Effector memory CD4-positive, alpha-beta T cell (primary cell): ENCODE measurements at regions not wholly inside any gene's neighbourhood (a gene's known extent, or its start where the extent isn't known, plus 50 kb on each side); places are given as distances from the start of the nearest gene placed in this dataset.

ENCODE experiments used
- DNase-seq, 3 donors: peaks; one replicate each; pipeline ENCODE4 v3.0.0-alpha.2; 2020
- H3K27ac ChIP-seq: 2 replicates; pipeline ENCODE4 v1.7.0; 2013; ENCODE audit warnings: mild to moderate bottlenecking, low read length, moderate library complexity; ENCODE audit not compliant: insufficient read depth, poor library complexity, severe bottlenecking
- H3K27me3 ChIP-seq: replicated peaks from 2 replicates; pipeline ENCODE4 v1.7.0; 2013; ENCODE audit warnings: mild to moderate bottlenecking, low read length; ENCODE audit not compliant: insufficient read depth, control insufficient read depth, poor library complexity, severe bottlenecking
- H3K36me3 ChIP-seq: 2 replicates; pipeline ENCODE4 v1.7.0; 2013; ENCODE audit warnings: mild to moderate bottlenecking, low read length, moderate library complexity; ENCODE audit not compliant: control insufficient read depth, insufficient read depth
- H3K4me1 ChIP-seq: 2 replicates; pipeline ENCODE4 v1.7.0; 2013; ENCODE audit warnings: low read length, mild to moderate bottlenecking; ENCODE audit not compliant: control insufficient read depth, insufficient read depth, poor library complexity, severe bottlenecking
- H3K4me3 ChIP-seq: 2 replicates; pipeline ENCODE4 v1.7.0; 2013; ENCODE audit warnings: low read length, low read depth, mild to moderate bottlenecking; ENCODE audit not compliant: insufficient read depth, poor library complexity, severe bottlenecking
- H3K9me3 ChIP-seq: 2 replicates; pipeline ENCODE4 v1.7.0; 2013; ENCODE audit warnings: mild to moderate bottlenecking, low read length, moderate library complexity; ENCODE audit not compliant: control insufficient read depth

- H3K4me3 ChIP-seq = no peak overlapping the region
- H3K27me3 ChIP-seq = peaks cover 17% of the 10 kb centered on the region
- peaks cover 20% of the 10 kb centered on the region for H3K4me1 ChIP-seq
- no peaks in the 10 kb centered on the region for H3K36me3 ChIP-seq
- H3K27ac ChIP-seq = no peak overlapping the region
- no peak for DNase-seq
- H3K9me3 ChIP-seq = no peaks in the 10 kb centered on the region
Measured at GRCh38 chr1:9179463-9180110, 50.7 kb upstream of the GPR157 start.

GRCh38 chr1:9180111-9180819 is 51.4 kb upstream of the GPR157 start:
- no peak for DNase-seq
- H3K27me3 ChIP-seq = peaks cover 17% of the 10 kb centered on the region
- no peak overlapping the region for H3K4me3 ChIP-seq
- H3K4me1 ChIP-seq = peaks cover 20% of the 10 kb centered on the region
- no peaks in the 10 kb centered on the region for H3K9me3 ChIP-seq
- H3K36me3 ChIP-seq = no peaks in the 10 kb centered on the region
- no peak overlapping the region for H3K27ac ChIP-seq

- Histone ChIP-seq H3K27me3 (peaks cover 17% of the 10 kb centered on the region), H3K27ac (no peak overlapping the region), H3K4me3 (peak overlapping the region; percentile 37)
Measured at GRCh38 chr1:9181176-9181906, 52.4 kb upstream of the GPR157 start.

GRCh38 chr1:9181990-9182783 is 52.4 kb upstream of the H6PD start:
- DNase-seq = no peak
- H3K27ac ChIP-seq = no peak overlapping the region

More at GRCh38 chr1:9181176-9181906, 52.4 kb upstream of the GPR157 start:
- Histone ChIP-seq H3K36me3 (no peaks in the 10 kb centered on the region), H3K9me3 (no peaks in the 10 kb centered on the region), H3K4me1 (peaks cover 20% of the 10 kb centered on the region)
- DNase-seq = peak; percentile 29 to 47 (median 36)

GRCh38 chr1:9182784-9183257 is 51.8 kb upstream of the H6PD start:
- H3K4me3 ChIP-seq = peak overlapping the region; percentile 37
- no peak overlapping the region for H3K27ac ChIP-seq

More at GRCh38 chr1:9181990-9182783, 52.4 kb upstream of the H6PD start:
- H3K9me3 ChIP-seq = no peaks in the 10 kb centered on the region
- peaks cover 20% of the 10 kb centered on the region for H3K4me1 ChIP-seq
- no peaks in the 10 kb centered on the region for H3K36me3 ChIP-seq
- peak overlapping the region; percentile 37 for H3K4me3 ChIP-seq
- peaks cover 17% of the 10 kb centered on the region for H3K27me3 ChIP-seq

GRCh38 chr1:9183441-9183840 is 51.1 kb upstream of the H6PD start:
- Histone ChIP-seq H3K4me3 (no peak overlapping the region), H3K4me1 (peaks cover 20% of the 10 kb centered on the region)
- no peak for DNase-seq

More at GRCh38 chr1:9182784-9183257, 51.8 kb upstream of the H6PD start:
- peaks cover 20% of the 10 kb centered on the region for H3K4me1 ChIP-seq
- DNase-seq = no peak
- H3K9me3 ChIP-seq = no peaks in the 10 kb centered on the region
- H3K36me3 ChIP-seq = no peaks in the 10 kb centered on the region
- H3K27me3 ChIP-seq = peaks cover 17% of the 10 kb centered on the region

GRCh38 chr1:9183898-9184297 is 50.7 kb upstream of the H6PD start:
- Histone ChIP-seq H3K27me3 (peaks cover 17% of the 10 kb centered on the region), H3K36me3 (no peaks in the 10 kb centered on the region), H3K27ac (no peak overlapping the region), H3K9me3 (no peaks in the 10 kb centered on the region), H3K4me3 (no peak overlapping the region), H3K4me1 (peaks cover 20% of the 10 kb centered on the region)
- DNase-seq = no peak

More at GRCh38 chr1:9183441-9183840, 51.1 kb upstream of the H6PD start:
- Histone ChIP-seq H3K36me3 (no peaks in the 10 kb centered on the region), H3K27me3 (peaks cover 17% of the 10 kb centered on the region), H3K9me3 (no peaks in the 10 kb centered on the region), H3K27ac (no peak overlapping the region)

- Histone ChIP-seq H3K9me3 (no peaks in the 10 kb centered on the region), H3K4me3 (no peak overlapping the region), H3K4me1 (peaks cover 20% of the 10 kb centered on the region), H3K27me3 (peaks cover 17% of the 10 kb centered on the region), H3K27ac (no peak overlapping the region), H3K36me3 (no peaks in the 10 kb centered on the region)
- no peak for DNase-seq
Measured at GRCh38 chr1:9184749-9185148, 49.8 kb upstream of the H6PD start.
